ENCODE measurements at regions not wholly inside any gene's neighbourhood (a gene's known extent, or its start where the extent isn't known, plus 50 kb on each side); places are given as distances from the start of the nearest gene placed in this dataset.

GRCh38 chr3:6571448-6571847 lies 289.5 kb upstream of the GRM7 start:
- no peak for DNase-seq (ENCODE audit: low spot score)
- H3K4me3 ChIP-seq, result no peak overlapping the region
- H3K27ac ChIP-seq, result no peak overlapping the region
- TF ChIP-seq CTCF (IDR thresholded peaks at IDR 0.05), result no peak

DNA sequence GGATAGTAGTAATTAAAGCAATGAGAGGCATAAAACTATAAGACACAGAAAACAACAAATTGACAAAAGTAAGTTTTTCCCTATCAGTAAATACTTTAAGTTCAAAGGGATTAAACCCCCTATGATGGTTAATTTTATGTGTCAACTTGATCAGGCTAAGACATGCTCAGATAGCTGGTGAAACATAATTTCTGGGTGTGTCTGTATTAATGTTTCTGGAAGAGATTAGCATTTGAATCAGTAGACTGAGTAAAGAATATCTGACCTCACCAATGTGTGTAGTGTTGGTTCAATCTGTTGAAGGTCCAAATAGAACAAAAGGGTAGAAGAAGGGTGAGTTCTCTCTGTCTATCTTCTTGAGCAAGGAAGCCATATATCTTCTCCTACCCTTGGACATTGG lies 283.3 kb upstream of the GRM7 start:
- no peak for TF ChIP-seq CTCF (IDR thresholded peaks at IDR 0.05)
- DNase-seq (ENCODE audit: low spot score), result no peak
- Histone ChIP-seq H3K4me3 (no peak overlapping the region), H3K27ac (no peak overlapping the region)

- no peak for TF ChIP-seq CTCF (IDR thresholded peaks at IDR 0.05)
- DNase-seq (ENCODE audit: low spot score), result no peak
- Histone ChIP-seq H3K4me3 (no peak overlapping the region), H3K27ac (no peak overlapping the region)
Observed at GRCh38 chr3:6578526-6578925, 282.4 kb upstream of the GRM7 start.

GRCh38 chr3:6580808-6581207 lies 280.1 kb upstream of the GRM7 start:
- H3K4me3 ChIP-seq, result no peak overlapping the region
- no peak for DNase-seq (ENCODE audit: low spot score)
- no peak overlapping the region for H3K27ac ChIP-seq
- TF ChIP-seq CTCF (IDR thresholded peaks at IDR 0.05), result no peak

DNA sequence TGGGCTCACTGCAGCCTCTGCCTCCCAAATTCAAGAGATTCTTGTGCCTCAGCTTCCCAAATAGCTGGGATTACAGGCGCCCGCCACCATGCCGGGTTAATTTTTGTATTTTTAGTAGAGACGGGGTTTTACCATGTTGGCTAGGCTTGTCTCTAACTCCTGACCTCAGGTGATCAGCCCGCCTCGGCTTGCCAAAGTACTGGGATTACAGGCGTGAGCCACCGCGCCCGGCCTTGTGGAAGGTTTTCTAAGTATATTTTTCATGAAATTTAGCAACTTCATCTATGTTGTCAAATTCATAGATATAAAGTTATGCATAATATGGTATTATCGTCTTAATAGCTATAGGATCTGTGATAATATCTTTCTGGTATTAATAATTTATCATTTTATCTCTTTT lies 275.6 kb upstream of the GRM7 start:
- H3K27ac ChIP-seq, result no peak overlapping the region
- TF ChIP-seq CTCF (IDR thresholded peaks at IDR 0.05), result no peak
- DNase-seq (ENCODE audit: low spot score), result no peak
- no peak overlapping the region for H3K4me3 ChIP-seq

- Histone ChIP-seq H3K4me3 (no peak overlapping the region), H3K27ac (no peak overlapping the region)
- no peak for TF ChIP-seq CTCF (IDR thresholded peaks at IDR 0.05)
- no peak for DNase-seq (ENCODE audit: low spot score)
Observed at GRCh38 chr3:6600237-6600636, 260.7 kb upstream of the GRM7 start.

- no peak for TF ChIP-seq CTCF (IDR thresholded peaks at IDR 0.05)
- no peak overlapping the region for H3K4me3 ChIP-seq
Observed at GRCh38 chr3:6601374-6601773, 259.5 kb upstream of the GRM7 start.

More at GRCh38 chr3:6601374-6601773, 259.5 kb upstream of the GRM7 start:
- no peak for DNase-seq (ENCODE audit: low spot score)
- no peak overlapping the region for H3K27ac ChIP-seq

All from coronary artery (tissue), 2 donors.